Erythroblast (primary cell): ENCODE measurements at regions not wholly inside any gene's neighbourhood (a gene's known extent, or its start where the extent isn't known, plus 50 kb on each side); places are given as distances from the start of the nearest gene placed in this dataset.

Experiments used
- GATA1 ChIP-seq: IDR thresholded peaks from 2 replicates; pipeline ENCODE4 v1.6.1; 2011; ENCODE audit warnings: low read depth, mild to moderate bottlenecking, control low read depth, low read length, moderate library complexity
- POLR2A ChIP-seq: IDR thresholded peaks from 2 replicates; pipeline ENCODE4 v1.6.1; 2011; ENCODE audit warnings: mild to moderate bottlenecking, low read length

GRCh38 chr3:148455098-148455497 is 242.6 kb upstream of the AGTR1 start:
- TF ChIP-seq POLR2A (no peak), GATA1 (no peak)
